IMR-90 (cell line): ENCODE measurements at regions not wholly inside any gene's neighbourhood (a gene's known extent, or its start where the extent isn't known, plus 50 kb on each side); places are given as distances from the start of the nearest gene placed in this dataset.

Source experiments
- ATAC-seq: fragments of 200-7000 bp; cut with Tn5 transposase; 2 replicates; pipeline ENCODE4 v1.9.1; 2020; ENCODE audit warnings: low read depth, mild to moderate bottlenecking, moderate library complexity
- BruUV-seq: library from RNA; stranded (reverse); fragments of 400-500 nt; replicated peaks from 2 replicates; lab custom pipeline; 2021; lab: Mats Ljungman, UMichigan
- CTCF ChIA-PET: fragments of 300-600 bp; formaldehyde crosslinking; extraction: SDS; loops from one replicate; lab custom pipeline; 2021; ENCODE audit warnings: antibody characterized with exemption; lab: Yijun Ruan, JAX
- POLR2A ChIA-PET: fragments of 300-600 bp; sonication (Branson Sonifier 250); formaldehyde crosslinking; loops from one replicate; lab custom pipeline; 2022; ENCODE audit warnings: antibody characterized with exemption; ENCODE audit not compliant: unreplicated experiment; lab: Charles Lee
- DNase-seq: peaks from one replicate; pipeline ENCODE4 v3.0.0; 2013
- H2AFZ ChIP-seq: replicated peaks from 2 replicates; pipeline ENCODE3; 2013; ENCODE audit warnings: low read length, mild to moderate bottlenecking; ENCODE audit not compliant: poor library complexity
- H2AK5ac ChIP-seq: 2 replicates; pipeline ENCODE4 v1.6.1; 2013; ENCODE audit warnings: low read depth, low read length, inconsistent platforms
- H2AK9ac ChIP-seq: replicated peaks from 2 replicates; pipeline ENCODE3; 2013; ENCODE audit warnings: mild to moderate bottlenecking, low read depth, low read length, moderate library complexity; ENCODE audit not compliant: poor library complexity
- H2BK120ac ChIP-seq: 2 replicates; pipeline ENCODE4 v1.6.1; 2013; ENCODE audit warnings: low read depth, low read length, inconsistent platforms
- H2BK15ac ChIP-seq: 3 replicates; pipeline ENCODE4 v1.6.1; 2013; ENCODE audit warnings: low read depth, low read length, inconsistent platforms
- H2BK20ac ChIP-seq: 2 replicates; pipeline ENCODE4 v1.6.1; 2013; ENCODE audit warnings: low read depth, mild to moderate bottlenecking, inconsistent platforms, low read length, moderate library complexity
- H2BK5ac ChIP-seq: 2 replicates; pipeline ENCODE4 v1.6.1; 2013; ENCODE audit warnings: mild to moderate bottlenecking, low read depth, low read length, inconsistent platforms; ENCODE audit not compliant: poor library complexity, severe bottlenecking
- H3K14ac ChIP-seq: replicated peaks from 2 replicates; pipeline ENCODE4 v1.6.1; 2013; ENCODE audit warnings: low read depth, low read length, inconsistent platforms
- H3K18ac ChIP-seq: 2 replicates; pipeline ENCODE4 v1.6.1; 2013; ENCODE audit warnings: low read depth, low read length, control low read depth
- H3K23ac ChIP-seq: 2 replicates; pipeline ENCODE4 v1.6.1; 2013; ENCODE audit warnings: low read depth, low read length, inconsistent platforms
- H3K27ac ChIP-seq: 2 replicates; pipeline ENCODE4 v1.5.1; 2013; ENCODE audit warnings: mild to moderate bottlenecking, control low read depth, low read length; ENCODE audit not compliant: insufficient read depth
- H3K27me3 ChIP-seq: 2 replicates; pipeline ENCODE4 v1.6.1; 2013; ENCODE audit warnings: low read length; ENCODE audit not compliant: control insufficient read depth, insufficient read depth
- H3K36me3 ChIP-seq: 2 replicates; pipeline ENCODE4 v1.6.1; 2013; ENCODE audit warnings: low read length, mixed read lengths; ENCODE audit not compliant: control insufficient read depth, insufficient read depth
- H3K4ac ChIP-seq: 2 replicates; pipeline ENCODE4 v1.6.1; 2013; ENCODE audit warnings: low read depth, low read length, inconsistent platforms
- H3K4me1 ChIP-seq: 2 replicates; pipeline ENCODE4 v1.6.1; 2013; ENCODE audit warnings: low read length, mixed read lengths; ENCODE audit not compliant: control insufficient read depth, insufficient read depth
- H3K4me2 ChIP-seq: 2 replicates; pipeline ENCODE4 v1.6.1; 2013; ENCODE audit warnings: low read depth, mild to moderate bottlenecking, control low read depth, low read length, moderate library complexity
- H3K4me3 ChIP-seq: 2 replicates; pipeline ENCODE4 v1.5.1; 2013; ENCODE audit warnings: low read depth, mild to moderate bottlenecking, control low read depth, low read length, moderate library complexity; ENCODE audit not compliant: insufficient read depth
- H3K56ac ChIP-seq: 2 replicates; pipeline ENCODE4 v1.6.1; 2013; ENCODE audit warnings: low read length, inconsistent platforms; ENCODE audit not compliant: insufficient read depth; ENCODE audit errors: extremely low read depth
- H3K79me1 ChIP-seq, 2 experiments: 2 replicates each; pipeline ENCODE4 v1.6.1; 2013; ENCODE audit warnings: low read length in 2 of 2, inconsistent platforms in 1 of 2, low read depth in 1 of 2
- H3K9ac ChIP-seq: 2 replicates; pipeline ENCODE4 v1.6.1; 2013; ENCODE audit warnings: low read depth, low read length, control low read depth
- H3K9me1 ChIP-seq: 2 replicates; pipeline ENCODE4 v1.6.1; 2013; ENCODE audit warnings: low read length, inconsistent platforms; ENCODE audit not compliant: insufficient read depth
- H3K9me3 ChIP-seq: 2 replicates; pipeline ENCODE4 v1.6.1; 2013; ENCODE audit warnings: low read length; ENCODE audit not compliant: control insufficient read depth, insufficient read depth
- H4K20me1 ChIP-seq: 2 replicates; pipeline ENCODE4 v1.6.1; 2013; ENCODE audit warnings: low read length, inconsistent platforms; ENCODE audit not compliant: insufficient read depth
- H4K5ac ChIP-seq: 2 replicates; pipeline ENCODE4 v1.6.1; 2013; ENCODE audit warnings: mild to moderate bottlenecking, low read depth, low read length, control low read depth
- H4K8ac ChIP-seq, 2 experiments: 2 replicates each; pipeline ENCODE4 v1.6.1; 2013; ENCODE audit warnings: low read depth in 2 of 2, low read length in 2 of 2, control low read depth in 1 of 2, inconsistent platforms in 1 of 2
- H4K91ac ChIP-seq: 2 replicates; pipeline ENCODE4 v1.6.1; 2013; ENCODE audit warnings: low read depth, low read length, inconsistent platforms; ENCODE audit not compliant: insufficient read depth
- FOS ChIP-seq: fragments of 150-350 bp; IDR thresholded peaks from 2 replicates; pipeline ENCODE4 v1.6.1; 2016; ENCODE audit warnings: low read depth, low read length
- MAFK ChIP-seq: IDR thresholded peaks from 2 replicates; pipeline ENCODE4 v1.6.1; 2012; ENCODE audit warnings: low read depth, low read length, improper control_type of control experiment
- MAZ ChIP-seq: IDR thresholded peaks from 2 replicates; pipeline ENCODE4 v1.6.1; 2012; ENCODE audit warnings: low read depth, mild to moderate bottlenecking, low read length, improper control_type of control experiment, moderate library complexity, borderline replicate concordance
- MXI1 ChIP-seq: IDR thresholded peaks from 2 replicates; pipeline ENCODE4 v1.6.1; 2012; ENCODE audit warnings: low read depth, mild to moderate bottlenecking, low read length, moderate library complexity, borderline replicate concordance
- NFE2L2 ChIP-seq: fragments of 150-350 bp; IDR thresholded peaks from 2 replicates; pipeline ENCODE4 v1.6.1; 2016; ENCODE audit warnings: low read depth, mild to moderate bottlenecking, low read length
- POLR2A ChIP-seq: IDR thresholded peaks from 2 replicates; pipeline ENCODE4 v1.6.1; 2012; ENCODE audit warnings: mild to moderate bottlenecking, low read depth, low read length
- RAD21 ChIP-seq: IDR thresholded peaks from 2 replicates; pipeline ENCODE4 v1.6.1; 2012; ENCODE audit warnings: low read length, improper control_type of control experiment
- RFX5 ChIP-seq: IDR thresholded peaks from 2 replicates; pipeline ENCODE4 v1.8.0; 2012; ENCODE audit warnings: low read depth, mild to moderate bottlenecking, low read length, moderate library complexity
- SMC3 ChIP-seq: fragments of 150-350 bp; IDR thresholded peaks from 2 replicates; pipeline ENCODE4 v1.6.1; 2016; ENCODE audit warnings: low read depth, mild to moderate bottlenecking, antibody characterized with exemption, low read length, moderate library complexity
- WGBS, 2 experiments: methylation state at CpG; one replicate each; pipeline versions ENCODE4 v1.1.5 to v1.1.7; 2013; ENCODE audit warnings: missing lambda C conversion rate in 2 of 2; ENCODE audit not compliant: insufficient read length in 1 of 2; ENCODE audit errors: extremely low coverage in 2 of 2; 5-methylcytosine and 5-hydroxymethylcytosine counted together
- dilution Hi-C: fragments of 300-500 bp; cut with HindIII; formaldehyde crosslinking; loops from one replicate; pipeline ENCODE4 v1.14.3; 2018; ENCODE audit warnings: low sequenced_read_pairs; ENCODE audit not compliant: unreplicated experiment
- in situ Hi-C: fragments of 300-500 bp; cut with MboI; formaldehyde crosslinking; loops from 3 replicates; pipeline ENCODE4 v1.14.3; 2019; ENCODE audit warnings: low sequenced_read_pairs, inconsistent platforms, mixed read lengths
- intact Hi-C: fragments of 100-400 bp; cut with micrococcal nuclease; formaldehyde crosslinking; loops from 2 replicates; pipeline ENCODE4 v1.10.0; 2022
- TF ChIP-seq, protein P1 (sequence below): fragments of 150-350 bp; IDR thresholded peaks from 2 replicates; pipeline ENCODE4 v1.6.1; 2017; ENCODE audit warnings: mild to moderate bottlenecking, antibody characterized with exemption, low read length, low read depth
- TF ChIP-seq, protein P2 (sequence below): fragments of 150-350 bp; IDR thresholded peaks from 2 replicates; pipeline ENCODE4 v1.6.1; 2016; ENCODE audit warnings: low read depth, mild to moderate bottlenecking, low read length, moderate library complexity, borderline replicate concordance

DNA sequence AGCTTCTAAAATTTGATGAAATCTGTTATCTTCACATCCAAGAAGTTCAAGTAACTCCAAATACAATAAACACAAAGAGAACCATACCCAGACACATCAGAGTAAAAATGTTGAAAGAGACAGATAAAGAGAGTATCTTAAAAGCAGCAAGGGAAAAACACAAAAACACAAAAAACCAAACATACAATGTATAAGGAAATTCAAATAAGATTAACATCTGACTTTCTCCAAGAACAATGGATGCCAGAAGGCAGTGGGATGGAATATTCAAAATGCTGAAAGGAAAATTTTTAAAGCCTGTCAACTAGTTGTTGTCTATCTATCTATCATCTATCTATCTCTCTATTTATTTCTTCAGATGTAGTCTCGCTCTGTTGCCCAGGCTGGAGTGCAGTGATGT lies 72.4 kb upstream of the MKLN1 start:
- H3K4ac ChIP-seq: no peak overlapping the region
- in situ Hi-C loops: no loop called here
- ChIA-PET POLR2A (no interaction called here), CTCF (no interaction called here)
- H2BK120ac ChIP-seq: no peak overlapping the region
- ATAC-seq (no peak), DNase-seq (no peak)
- no peak overlapping the region for H4K5ac ChIP-seq
- intact Hi-C loops: no loop called here
- H3K27me3 ChIP-seq: no peaks in the 10 kb centered on the region
- H3K18ac ChIP-seq: no peak overlapping the region
- peaks cover 11% of the 10 kb centered on the region for H3K9me3 ChIP-seq
- no peak for TF ChIP-seq SMC3
- TF ChIP-seq MAZ: no peak
- no peak for TF ChIP-seq POLR2A
- TF ChIP-seq MAFK: no peak
- TF ChIP-seq RFX5: no peak
- no peak for TF ChIP-seq FOS
- TF ChIP-seq, protein P1, sequence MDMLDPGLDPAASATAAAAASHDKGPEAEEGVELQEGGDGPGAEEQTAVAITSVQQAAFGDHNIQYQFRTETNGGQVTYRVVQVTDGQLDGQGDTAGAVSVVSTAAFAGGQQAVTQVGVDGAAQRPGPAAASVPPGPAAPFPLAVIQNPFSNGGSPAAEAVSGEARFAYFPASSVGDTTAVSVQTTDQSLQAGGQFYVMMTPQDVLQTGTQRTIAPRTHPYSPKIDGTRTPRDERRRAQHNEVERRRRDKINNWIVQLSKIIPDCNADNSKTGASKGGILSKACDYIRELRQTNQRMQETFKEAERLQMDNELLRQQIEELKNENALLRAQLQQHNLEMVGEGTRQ: no peak
- TF ChIP-seq NFE2L2: no peak
- TF ChIP-seq, protein P2, sequence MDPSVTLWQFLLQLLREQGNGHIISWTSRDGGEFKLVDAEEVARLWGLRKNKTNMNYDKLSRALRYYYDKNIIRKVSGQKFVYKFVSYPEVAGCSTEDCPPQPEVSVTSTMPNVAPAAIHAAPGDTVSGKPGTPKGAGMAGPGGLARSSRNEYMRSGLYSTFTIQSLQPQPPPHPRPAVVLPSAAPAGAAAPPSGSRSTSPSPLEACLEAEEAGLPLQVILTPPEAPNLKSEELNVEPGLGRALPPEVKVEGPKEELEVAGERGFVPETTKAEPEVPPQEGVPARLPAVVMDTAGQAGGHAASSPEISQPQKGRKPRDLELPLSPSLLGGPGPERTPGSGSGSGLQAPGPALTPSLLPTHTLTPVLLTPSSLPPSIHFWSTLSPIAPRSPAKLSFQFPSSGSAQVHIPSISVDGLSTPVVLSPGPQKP: no peak
- no peak for TF ChIP-seq RAD21
- TF ChIP-seq MXI1: no peak
- H3K36me3 ChIP-seq: no peaks in the 10 kb centered on the region
- no peak overlapping the region for H2AK9ac ChIP-seq
- peaks cover 2% of the 10 kb centered on the region; the same call in 1 of the 2 replicates for H3K9me1 ChIP-seq
- no peak overlapping the region for H2BK5ac ChIP-seq
- no peak overlapping the region for H4K8ac ChIP-seq
- no peak overlapping the region for H3K9ac ChIP-seq
- H3K79me1 ChIP-seq: no peaks in the 10 kb centered on the region
- H2BK15ac ChIP-seq: no peak overlapping the region
- H3K4me2 ChIP-seq: no peak overlapping the region
- no peak overlapping the region for H3K27ac ChIP-seq
- no CpG with 5 or more reads among the region's 1 CpG for WGBS, 2 experiments
- H3K4me1 ChIP-seq: peaks cover under 1% of the 10 kb centered on the region; the same call in 1 of the 2 replicates
- no peak overlapping the region for H3K23ac ChIP-seq
- H2AK5ac ChIP-seq: no peak overlapping the region
- no TSS peak for BruUV-seq
- H3K56ac ChIP-seq: no peak overlapping the region
- H2AFZ ChIP-seq: no peak overlapping the region
- H3K14ac ChIP-seq: no peak overlapping the region
- H3K4me3 ChIP-seq: no peak overlapping the region
- no peak overlapping the region; the same call in 1 of the 2 replicates for H4K91ac ChIP-seq
- H2BK20ac ChIP-seq: no peak overlapping the region
- H4K20me1 ChIP-seq: no peaks in the 10 kb centered on the region
- dilution Hi-C loops: no loop called here
